MM.1S (cell line): ENCODE measurements at regions not wholly inside any gene's neighbourhood (a gene's known extent, or its start where the extent isn't known, plus 50 kb on each side); places are given as distances from the start of the nearest gene placed in this dataset.

Experiments
- DNase-seq: peaks from one replicate; pipeline ENCODE4 v3.0.0-alpha.2; 2015
- H2AFZ ChIP-seq: fragments of 300-600 bp; sonication (generic); 2 replicates; pipeline ENCODE4 v1.6.0; 2016; ENCODE audit warnings: antibody characterized with exemption, low read length
- H3F3A ChIP-seq: fragments of 300-600 bp; sonication (generic); 2 replicates; pipeline ENCODE4 v1.6.1; 2016; ENCODE audit warnings: mild to moderate bottlenecking, antibody characterized with exemption, low read length, moderate library complexity, mixed read lengths; ENCODE audit not compliant: insufficient read depth
- H3K27ac ChIP-seq: fragments of 300-600 bp; sonication (generic); 2 replicates; pipeline ENCODE4 v1.5.1; 2016; ENCODE audit warnings: mild to moderate bottlenecking, low read length
- H3K27me3 ChIP-seq: fragments of 300-600 bp; sonication (generic); replicated peaks from 2 replicates; pipeline ENCODE4 v1.6.0; 2016; ENCODE audit warnings: low read length; ENCODE audit not compliant: insufficient read depth
- H3K36me3 ChIP-seq: fragments of 300-600 bp; sonication (generic); replicated peaks from 2 replicates; pipeline ENCODE4 v1.6.1; 2016; ENCODE audit warnings: mild to moderate bottlenecking, low read length, mixed read lengths; ENCODE audit not compliant: insufficient read depth
- H3K4me1 ChIP-seq: fragments of 300-600 bp; sonication (generic); 2 replicates; pipeline ENCODE4 v1.6.1; 2016; ENCODE audit warnings: low read length, mixed read lengths
- H3K4me2 ChIP-seq: fragments of 300-600 bp; sonication (generic); 2 replicates; pipeline ENCODE4 v1.6.0; 2016; ENCODE audit warnings: low read depth, low read length
- H3K4me3 ChIP-seq: fragments of 300-600 bp; sonication (generic); 2 replicates; pipeline ENCODE4 v1.5.1; 2016; ENCODE audit warnings: low read length, mixed read lengths
- H3K79me2 ChIP-seq: fragments of 300-600 bp; sonication (generic); 2 replicates; pipeline ENCODE4 v1.6.1; 2016; ENCODE audit warnings: mixed run types, low read length, mixed read lengths
- H3K9ac ChIP-seq: fragments of 300-600 bp; sonication (generic); 2 replicates; pipeline ENCODE4 v1.6.1; 2016; ENCODE audit warnings: low read length, mixed read lengths
- H3K9me2 ChIP-seq: fragments of 300-600 bp; sonication (generic); replicated peaks from 2 replicates; pipeline ENCODE4 v1.6.1; 2016; ENCODE audit warnings: mild to moderate bottlenecking, low read length, mixed read lengths; ENCODE audit not compliant: insufficient read depth
- H3K9me3 ChIP-seq: fragments of 300-600 bp; sonication (generic); replicated peaks from 2 replicates; pipeline ENCODE4 v1.6.1; 2016; ENCODE audit warnings: mild to moderate bottlenecking, low read length, mixed read lengths; ENCODE audit not compliant: insufficient read depth
- H4K20me1 ChIP-seq: fragments of 300-600 bp; sonication (generic); 2 replicates; pipeline ENCODE4 v1.6.1; 2016; ENCODE audit warnings: mild to moderate bottlenecking, low read length, moderate library complexity, mixed read lengths; ENCODE audit not compliant: insufficient read depth
- EZH2 ChIP-seq: fragments of 300-600 bp; sonication (generic); optimal IDR thresholded peaks from 2 replicates; pipeline ENCODE3; 2017; ENCODE audit warnings: low read depth, mild to moderate bottlenecking, antibody characterized with exemption, low read length, mixed read lengths
- EZH2phosphoT487 ChIP-seq: fragments of 300-600 bp; sonication (generic); IDR thresholded peaks from 2 replicates; pipeline ENCODE4 v1.6.1; 2018; ENCODE audit warnings: antibody characterized with exemption, low read length
- TF ChIP-seq, protein P1 (sequence below): fragments of 300-600 bp; sonication (generic); IDR thresholded peaks from 2 replicates; pipeline ENCODE4 v1.5.1; 2016; ENCODE audit warnings: antibody characterized with exemption, low read length, mixed read lengths

DNA sequence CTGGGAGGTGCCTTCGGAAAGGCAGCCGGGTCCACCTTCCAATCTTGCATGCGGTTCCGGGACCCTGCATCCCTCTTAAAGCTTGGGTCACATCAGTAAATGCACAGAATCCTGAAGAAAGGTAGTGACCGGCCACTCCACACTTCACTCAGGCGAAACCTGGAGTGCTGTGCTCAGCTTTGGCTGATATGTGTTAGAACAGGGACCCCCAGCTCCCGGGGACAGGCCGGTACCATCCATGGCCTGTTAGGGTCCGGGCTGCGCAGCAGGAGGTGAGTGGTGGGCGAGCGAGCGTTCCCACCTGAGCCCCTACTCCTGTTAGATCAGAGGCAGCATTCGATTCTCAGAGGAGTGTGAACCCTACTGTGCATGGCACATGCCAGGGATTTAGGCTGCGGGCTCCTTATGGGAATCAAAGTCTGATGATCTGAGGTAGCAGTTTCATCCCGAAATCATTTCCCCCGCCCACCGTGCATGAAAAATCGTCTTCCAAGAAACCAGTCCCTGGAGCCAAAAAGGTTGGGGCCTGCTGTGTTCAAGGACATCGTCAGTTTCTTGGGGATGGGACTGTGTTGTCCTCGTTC, 143.0 kb downstream of the ERMARD start:
- no peak for DNase-seq
- Histone ChIP-seq H3K4me1 (no peaks in the 10 kb centered on the region), H3K9me3 (no peaks in the 10 kb centered on the region), H3K27me3 (0 out of 2 replicates have a peak, but pooled peaks cover 3% of the 10 kb centered on the region), H3K9ac (no peak overlapping the region), H3K9me2 (no peaks in the 10 kb centered on the region), H3K79me2 (no peaks in the 10 kb centered on the region), H3F3A (no peaks in the 10 kb centered on the region), H4K20me1 (no peaks in the 10 kb centered on the region), H2AFZ (no peak overlapping the region), H3K36me3 (no peaks in the 10 kb centered on the region), H3K4me3 (no peak overlapping the region), H3K27ac (no peak overlapping the region), H3K4me2 (no peak overlapping the region)
- TF ChIP-seq EZH2: no peak
- TF ChIP-seq EZH2phosphoT487: no peak
- TF ChIP-seq, protein P1, sequence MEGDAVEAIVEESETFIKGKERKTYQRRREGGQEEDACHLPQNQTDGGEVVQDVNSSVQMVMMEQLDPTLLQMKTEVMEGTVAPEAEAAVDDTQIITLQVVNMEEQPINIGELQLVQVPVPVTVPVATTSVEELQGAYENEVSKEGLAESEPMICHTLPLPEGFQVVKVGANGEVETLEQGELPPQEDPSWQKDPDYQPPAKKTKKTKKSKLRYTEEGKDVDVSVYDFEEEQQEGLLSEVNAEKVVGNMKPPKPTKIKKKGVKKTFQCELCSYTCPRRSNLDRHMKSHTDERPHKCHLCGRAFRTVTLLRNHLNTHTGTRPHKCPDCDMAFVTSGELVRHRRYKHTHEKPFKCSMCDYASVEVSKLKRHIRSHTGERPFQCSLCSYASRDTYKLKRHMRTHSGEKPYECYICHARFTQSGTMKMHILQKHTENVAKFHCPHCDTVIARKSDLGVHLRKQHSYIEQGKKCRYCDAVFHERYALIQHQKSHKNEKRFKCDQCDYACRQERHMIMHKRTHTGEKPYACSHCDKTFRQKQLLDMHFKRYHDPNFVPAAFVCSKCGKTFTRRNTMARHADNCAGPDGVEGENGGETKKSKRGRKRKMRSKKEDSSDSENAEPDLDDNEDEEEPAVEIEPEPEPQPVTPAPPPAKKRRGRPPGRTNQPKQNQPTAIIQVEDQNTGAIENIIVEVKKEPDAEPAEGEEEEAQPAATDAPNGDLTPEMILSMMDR: no peak

DNA sequence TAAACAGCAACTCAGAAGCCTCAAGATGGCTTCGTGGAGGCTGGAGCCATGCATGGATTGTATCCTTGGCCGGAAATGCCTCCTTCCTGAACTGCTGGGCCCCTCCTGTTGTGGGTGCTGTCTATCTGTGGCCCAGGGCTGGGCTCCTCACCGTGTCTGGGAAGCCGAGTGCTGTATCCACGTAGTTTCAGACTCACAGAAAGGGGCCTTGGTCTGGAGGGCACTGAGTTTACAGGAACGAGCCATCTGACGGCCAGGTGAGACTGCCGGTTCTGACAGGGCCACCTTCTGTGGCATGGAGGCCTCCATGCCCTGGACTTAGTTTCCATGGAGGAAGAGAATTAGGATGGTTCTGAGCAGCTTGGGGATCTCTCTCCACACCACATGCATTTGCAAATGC, 142.2 kb downstream of the ERMARD start:
- Histone ChIP-seq H2AFZ (no peak overlapping the region), H3K36me3 (no peaks in the 10 kb centered on the region), H3K27ac (no peak overlapping the region), H3K4me1 (no peaks in the 10 kb centered on the region), H4K20me1 (no peaks in the 10 kb centered on the region), H3K27me3 (0 out of 2 replicates have a peak, but pooled peaks cover 3% of the 10 kb centered on the region), H3K4me2 (no peak overlapping the region), H3K79me2 (no peaks in the 10 kb centered on the region), H3F3A (no peaks in the 10 kb centered on the region), H3K9me2 (no peaks in the 10 kb centered on the region), H3K4me3 (no peak overlapping the region), H3K9ac (no peak overlapping the region), H3K9me3 (no peaks in the 10 kb centered on the region)
- DNase-seq: no peak
- TF ChIP-seq, protein P1: no peak
- no peak for TF ChIP-seq EZH2phosphoT487
- TF ChIP-seq EZH2: no peak

DNA sequence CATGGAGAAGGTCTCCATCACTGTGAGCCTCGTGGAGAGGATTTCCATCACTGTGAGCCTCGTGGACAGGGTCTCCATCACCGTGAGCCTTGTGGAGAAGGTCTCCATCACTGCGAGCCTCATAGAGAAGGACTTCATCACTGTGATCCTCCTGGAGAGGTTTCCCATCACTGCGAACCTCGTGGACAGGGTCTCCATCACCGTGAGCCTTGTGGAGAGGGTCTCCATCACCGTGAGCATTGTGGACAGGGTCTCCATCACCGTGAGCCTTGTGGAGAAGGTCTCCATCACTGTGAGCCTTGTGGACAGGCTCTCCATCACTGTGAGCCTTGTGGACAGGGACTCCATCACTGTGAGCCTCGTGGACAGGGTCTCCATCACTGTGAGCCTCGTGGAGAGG, 140.4 kb downstream of the ERMARD start:
- H3K9me3 ChIP-seq: no peaks in the 10 kb centered on the region
- no peaks in the 10 kb centered on the region for H3K36me3 ChIP-seq
- no peak overlapping the region for H2AFZ ChIP-seq
- no peaks in the 10 kb centered on the region for H4K20me1 ChIP-seq
- H3K27me3 ChIP-seq: 0 out of 2 replicates have a peak, but pooled peaks cover 3% of the 10 kb centered on the region
- no peaks in the 10 kb centered on the region for H3K79me2 ChIP-seq
- no peak overlapping the region for H3K27ac ChIP-seq
- no peaks in the 10 kb centered on the region for H3K4me1 ChIP-seq
- no peak overlapping the region for H3K9ac ChIP-seq
- no peak for TF ChIP-seq EZH2phosphoT487
- TF ChIP-seq EZH2: no peak
- TF ChIP-seq, protein P1: no peak
- no peak for DNase-seq
- no peaks in the 10 kb centered on the region for H3K9me2 ChIP-seq
- no peak overlapping the region for H3K4me3 ChIP-seq
- H3F3A ChIP-seq: no peaks in the 10 kb centered on the region
- no peak overlapping the region for H3K4me2 ChIP-seq
